NCI-H524 (cell line): ENCODE measurements at regions not wholly inside any gene's neighbourhood (a gene's known extent, or its start where the extent isn't known, plus 50 kb on each side); places are given as distances from the start of the nearest gene placed in this dataset.
A peak's percentile ranks its signal among the peaks of the same experiment; 100 is the strongest.

Experiments used
- DNase-seq, 2 experiments: peaks; one replicate each; lab custom pipeline; 2025; lab: John Stamatoyannopoulos, UW

DNA sequence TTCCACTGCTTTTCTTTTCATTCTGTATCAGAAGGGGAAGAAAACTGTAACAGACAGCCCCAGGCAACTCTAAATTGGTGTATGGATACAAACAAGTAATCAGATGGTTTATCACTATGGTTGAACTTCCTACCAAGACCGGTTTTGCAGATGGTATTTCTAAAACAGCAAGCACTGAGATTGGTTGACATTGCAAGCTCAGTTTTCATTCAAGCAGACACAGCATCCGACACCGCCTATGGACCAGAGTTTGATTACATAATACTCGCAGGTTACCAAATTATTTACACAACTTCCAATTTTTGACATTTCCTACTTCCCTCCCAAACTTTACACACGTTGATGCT, 209.9 kb downstream of the ALDH8A1 start:
- no peak for DNase-seq

DNA sequence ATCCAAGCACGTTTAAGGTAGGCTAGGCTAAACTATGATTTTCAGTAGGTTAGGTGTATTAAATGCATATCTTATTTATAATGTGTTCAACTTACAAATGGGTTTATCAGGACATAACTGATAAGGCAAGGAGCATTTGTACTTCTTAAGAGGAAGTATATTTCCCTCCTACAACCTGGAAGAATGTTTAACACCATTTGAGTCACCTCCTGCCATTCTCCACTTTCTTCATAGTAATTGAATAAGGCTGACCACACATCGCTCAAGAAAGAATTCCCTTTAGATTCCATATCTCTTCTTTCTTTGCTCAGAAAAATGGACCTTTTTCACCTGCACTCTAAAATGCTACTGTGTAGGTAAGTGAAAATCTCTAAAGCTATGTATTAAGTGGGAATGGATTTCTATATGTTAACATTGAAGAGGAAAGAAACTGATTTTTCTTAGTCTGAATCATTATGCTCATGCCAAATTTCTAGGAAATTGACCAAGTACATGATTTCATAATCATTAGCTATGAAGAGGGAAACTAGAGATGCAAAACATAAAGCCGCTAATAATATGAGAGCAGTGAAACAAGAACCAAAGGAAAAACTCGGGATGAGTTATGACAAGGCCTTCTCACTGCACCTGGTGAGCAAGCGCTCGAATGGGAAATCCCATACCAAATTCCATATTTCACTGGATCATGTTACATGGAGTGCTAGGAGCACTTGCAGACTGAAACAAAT, 210.4 kb downstream of the ALDH8A1 start:
- DNase-seq: peak in 1 of 2 experiments; percentile 81

- no peak for DNase-seq
These were observed 211.6 kb downstream of the ALDH8A1 start for GRCh38 chr6:134738211-134738885.

DNA sequence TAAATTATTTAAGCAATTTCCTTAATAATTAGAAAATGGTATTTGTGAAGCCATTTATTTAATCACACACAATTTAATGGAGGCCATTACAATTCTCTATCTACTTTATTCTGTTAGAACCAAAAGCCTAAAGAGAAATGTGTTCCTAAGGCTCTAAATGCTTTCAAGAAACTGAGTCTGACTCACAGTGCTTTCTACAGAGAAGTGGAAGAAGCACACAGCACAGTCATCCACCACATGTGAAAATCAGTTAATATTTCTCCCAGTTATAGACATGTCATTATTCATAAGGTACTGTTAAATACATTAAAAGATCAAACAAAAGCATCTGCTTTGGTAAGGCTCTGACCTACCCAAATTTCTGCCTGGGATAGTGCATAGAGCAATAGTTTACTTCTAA, 214.4 kb downstream of the ALDH8A1 start:
- DNase-seq: no peak

DNA sequence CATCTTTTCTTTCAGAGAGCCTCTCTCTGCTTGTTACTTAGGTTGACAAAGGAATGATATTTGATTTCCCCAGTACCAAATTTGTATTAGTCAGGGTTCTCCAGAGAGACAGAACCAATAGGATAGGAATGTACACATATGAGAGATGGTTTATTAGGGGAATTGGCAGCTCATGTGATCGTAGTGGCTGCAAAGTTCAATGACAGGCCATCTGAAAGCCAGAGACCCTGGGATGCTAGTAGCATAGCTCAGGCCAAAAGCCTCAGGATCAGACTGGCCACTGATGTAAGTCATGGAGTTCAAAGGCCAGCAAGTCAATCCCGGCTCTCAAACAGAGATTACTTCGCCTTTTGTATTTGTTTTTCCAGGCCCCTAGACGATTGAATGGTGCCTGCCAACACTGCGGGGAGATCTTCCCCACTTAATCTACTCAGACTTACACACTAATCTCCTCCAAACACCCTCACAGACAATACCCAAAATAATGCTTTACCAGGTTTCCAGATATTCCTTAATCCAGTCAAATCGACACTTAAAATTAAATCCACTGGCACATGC, 215.5 kb downstream of the ALDH8A1 start:
- DNase-seq: peak; percentile 22 to 28

DNA sequence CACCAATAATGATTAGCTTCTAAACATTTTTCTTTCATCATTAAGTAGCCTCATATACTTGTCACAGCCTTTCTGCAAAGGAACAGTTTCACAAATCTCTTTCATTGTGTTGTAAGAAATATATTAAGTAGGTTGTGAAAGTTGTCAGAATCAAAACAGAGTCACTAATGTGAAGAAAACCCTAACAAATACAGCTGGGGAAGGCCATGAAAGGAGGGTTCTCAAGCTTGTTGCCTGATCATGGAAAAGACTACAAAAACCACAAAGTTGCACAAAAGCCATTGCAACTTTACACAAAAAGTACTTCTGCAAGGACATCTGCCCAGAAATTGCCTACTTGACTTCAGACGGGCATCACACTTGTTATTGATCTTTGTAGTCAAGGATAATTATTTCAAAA, 216.1 kb downstream of the ALDH8A1 start:
- no peak for DNase-seq

GRCh38 chr6:134732763-134733162, 217.1 kb downstream of the ALDH8A1 start:
- DNase-seq: no peak

- no peak for DNase-seq
These were observed 218.3 kb downstream of the ALDH8A1 start for GRCh38 chr6:134731615-134732014.

- peak in 1 of 2 experiments; percentile 23 for DNase-seq
These were observed 219.9 kb downstream of the ALDH8A1 start for GRCh38 chr6:134730013-134730412.

GRCh38 chr6:134729561-134729960, 220.3 kb downstream of the ALDH8A1 start:
- peak in 1 of 2 experiments; percentile 44 for DNase-seq

DNA sequence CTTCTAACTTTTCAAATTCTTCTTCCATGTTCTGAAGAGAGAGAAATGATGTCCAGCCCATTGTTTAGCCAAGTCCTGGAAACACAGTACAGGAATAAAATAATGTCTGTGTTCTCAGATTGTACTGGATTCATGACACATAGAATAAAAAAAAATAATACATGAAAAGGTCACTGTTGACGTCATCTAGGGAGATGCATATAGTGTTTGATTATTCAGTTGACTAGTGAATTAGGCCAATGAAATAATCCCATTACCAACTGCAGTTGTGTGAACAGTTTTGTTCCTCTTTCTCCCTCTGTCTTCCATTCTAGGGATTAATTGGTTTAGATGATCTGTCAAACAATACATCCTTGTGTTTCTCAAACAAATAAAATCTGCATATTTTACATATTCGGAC, 222.8 kb downstream of the ALDH8A1 start:
- no peak for DNase-seq

- no peak for DNase-seq
These were observed 224.3 kb downstream of the ALDH8A1 start for GRCh38 chr6:134725590-134725989.

DNA sequence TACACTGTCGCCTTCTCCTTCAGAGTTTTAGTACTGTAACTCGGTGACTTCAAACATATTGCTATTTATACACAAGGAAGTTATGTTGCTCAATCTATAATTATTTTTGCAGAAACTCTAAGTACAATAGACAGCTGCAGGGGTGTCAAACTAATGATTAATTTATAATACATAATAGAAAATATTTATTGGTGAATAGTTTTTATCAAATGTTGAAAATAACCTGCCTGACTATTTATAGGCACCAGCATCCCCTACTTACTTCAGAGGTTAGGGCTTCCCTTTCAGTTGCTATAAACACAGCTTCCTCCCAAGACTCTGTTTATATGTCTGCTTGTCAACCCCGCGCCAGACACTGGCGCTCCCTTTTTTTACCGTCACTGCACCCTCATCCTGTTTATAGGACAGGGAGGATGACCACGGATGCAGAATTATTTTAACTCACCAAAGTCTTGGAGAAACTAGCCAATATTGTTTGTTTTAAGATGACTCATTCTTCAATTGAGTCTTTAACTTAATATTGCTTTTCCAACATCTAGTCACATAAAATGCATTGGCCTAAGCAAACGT, 225.0 kb downstream of the ALDH8A1 start:
- DNase-seq: no peak

DNA sequence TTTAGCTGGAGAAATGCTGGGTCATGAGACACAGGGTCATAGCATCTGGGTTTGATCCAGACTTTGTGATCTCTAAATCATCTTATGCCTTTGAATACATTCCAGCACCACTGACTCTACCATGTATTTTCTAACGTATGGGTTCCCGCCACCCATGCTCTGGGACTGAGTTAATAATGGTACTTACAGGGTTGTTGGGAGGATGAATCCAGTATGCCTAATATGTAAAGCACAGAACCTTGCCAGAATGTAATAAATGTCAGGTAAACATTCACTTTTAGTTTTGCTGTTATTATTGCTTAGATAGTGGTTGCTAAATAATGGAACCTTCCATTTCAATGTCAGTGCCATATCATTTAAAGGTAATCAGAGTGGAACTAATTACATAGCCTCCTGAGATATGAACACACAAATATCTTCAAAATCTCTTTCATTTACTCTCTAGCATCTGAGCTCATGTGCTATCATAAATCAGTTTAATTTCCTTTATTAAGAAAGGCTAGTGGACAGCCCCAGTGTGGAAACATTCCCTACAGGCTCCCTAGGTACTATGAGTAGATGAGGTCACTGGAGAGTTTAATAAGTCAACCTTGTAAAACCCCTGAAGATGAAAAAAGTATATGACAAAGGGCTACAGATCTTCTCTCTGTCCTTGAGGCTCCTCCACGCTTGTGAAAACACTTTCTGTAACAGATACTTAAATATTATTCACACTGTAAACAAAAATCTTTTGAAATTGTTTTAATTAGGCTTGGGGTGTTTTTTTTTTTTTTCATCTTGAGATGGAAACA, 226.6 kb downstream of the ALDH8A1 start:
- DNase-seq: no peak

DNA sequence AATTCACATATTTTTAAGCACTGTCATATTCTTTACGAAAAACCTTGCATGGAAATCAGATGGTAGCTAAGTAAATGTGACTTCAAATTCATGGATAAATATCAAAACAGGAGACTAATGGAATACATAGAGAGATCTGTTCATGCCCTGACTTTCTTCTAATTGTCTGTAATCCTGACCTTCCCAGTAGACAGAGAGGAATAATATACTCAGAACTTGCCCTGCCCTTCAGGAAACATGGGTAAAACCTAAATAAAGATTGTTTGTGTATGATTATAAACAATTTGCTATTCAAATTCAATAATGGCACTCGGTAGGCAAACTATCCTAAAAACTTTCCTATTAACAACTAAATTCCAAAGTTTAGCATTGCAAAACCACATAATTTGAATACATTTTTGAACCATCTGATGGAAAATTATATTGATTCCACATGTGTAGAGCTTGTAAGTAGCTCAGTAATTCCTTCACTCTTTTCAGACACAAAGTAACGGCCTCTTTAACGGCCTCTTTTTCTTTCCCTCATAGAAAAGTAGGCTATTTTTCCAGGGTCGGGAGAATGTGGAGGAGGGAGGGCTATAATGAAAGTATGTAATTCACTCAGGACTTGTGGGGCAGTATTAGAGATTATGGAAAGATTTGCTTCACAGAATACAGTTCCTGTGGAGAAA, 227.6 kb downstream of the ALDH8A1 start:
- no peak for DNase-seq

DNA sequence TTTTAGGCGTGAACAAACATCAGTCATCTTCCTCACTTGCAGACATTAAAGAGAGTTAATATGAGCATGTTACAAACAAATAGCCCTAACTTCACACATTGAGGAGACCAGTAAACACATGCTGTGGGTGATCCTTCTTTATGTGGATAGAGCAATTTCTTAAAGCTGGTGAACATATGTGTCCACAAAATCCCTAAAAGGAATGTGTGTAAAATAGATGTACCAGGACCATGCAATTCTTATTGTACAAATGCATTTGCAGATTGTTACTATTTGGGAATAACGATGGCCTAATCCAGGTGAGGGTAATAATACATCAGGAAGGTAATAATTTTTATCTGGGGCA, 228.9 kb downstream of the ALDH8A1 start:
- DNase-seq: no peak

- DNase-seq: no peak
These were observed 229.4 kb downstream of the ALDH8A1 start for GRCh38 chr6:134720353-134721059.

GRCh38 chr6:134719911-134720310, 230.0 kb downstream of the ALDH8A1 start:
- DNase-seq: no peak

DNA sequence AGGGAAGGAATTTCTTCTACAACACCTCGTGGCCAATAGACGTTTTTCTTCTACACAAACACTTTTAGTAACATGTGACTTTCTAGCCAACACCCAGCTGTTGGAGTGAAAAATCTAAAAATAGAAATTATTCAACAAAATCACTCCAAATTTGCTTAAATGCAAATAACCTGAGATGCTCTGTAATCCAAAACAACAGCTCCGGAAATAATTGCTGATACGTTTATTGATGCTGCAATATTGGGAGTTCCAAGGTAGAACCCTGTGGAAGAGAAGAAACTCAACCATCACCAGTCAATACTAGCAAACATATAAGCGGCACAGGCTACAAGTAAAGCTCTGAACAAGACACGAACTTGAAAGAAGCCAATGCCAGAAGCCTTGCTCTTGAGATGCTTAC, 230.6 kb downstream of the ALDH8A1 start:
- DNase-seq: no peak

GRCh38 chr6:134714679-134715078, 235.2 kb downstream of the ALDH8A1 start:
- peak; percentile 50 to 65 for DNase-seq

DNA sequence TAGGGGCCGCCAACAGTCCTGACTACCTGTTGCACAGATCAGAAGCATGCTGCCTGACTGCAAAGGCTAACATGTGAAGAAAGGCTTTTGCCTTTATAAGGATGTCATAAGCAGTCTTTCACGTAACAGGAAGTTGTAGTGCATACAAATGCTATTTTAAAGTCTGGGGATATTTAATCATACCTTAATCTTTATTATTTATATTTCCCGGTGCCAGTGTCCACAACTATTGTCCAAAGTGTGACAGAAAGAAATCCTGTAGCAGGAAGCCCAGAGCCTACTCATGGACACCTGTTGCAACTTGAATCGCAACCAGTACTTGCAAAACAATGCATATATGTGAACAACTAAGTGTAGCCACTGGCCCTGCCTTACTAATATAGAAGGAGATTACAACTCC, 235.8 kb downstream of the ALDH8A1 start:
- no peak for DNase-seq
